Chondrocyte (in vitro differentiated cells): ENCODE measurements at regions not wholly inside any gene's neighbourhood (a gene's known extent, or its start where the extent isn't known, plus 50 kb on each side); places are given as distances from the start of the nearest gene placed in this dataset.

Experiments used
- DNase-seq: peaks from one replicate; pipeline ENCODE4 v3.0.0; 2021; ENCODE audit warnings: mixed read lengths, low spot score
- H3K27ac Mint-ChIP-seq: one replicate; pipeline ENCODE4 v1.8.0; 2021; ENCODE audit warnings: mild to moderate bottlenecking, moderate library complexity, mixed read lengths; ENCODE audit not compliant: unreplicated experiment
- H3K27me3 Mint-ChIP-seq: 2 replicates; pipeline ENCODE4 v1.8.0; 2021; ENCODE audit warnings: low read depth, mixed read lengths
- H3K36me3 Mint-ChIP-seq: 2 replicates; pipeline ENCODE4 v1.8.0; 2021; ENCODE audit warnings: low read depth, mixed read lengths
- H3K4me1 Mint-ChIP-seq: 2 replicates; pipeline ENCODE4 v1.8.0; 2021; ENCODE audit warnings: low read depth, mild to moderate bottlenecking, mixed read lengths
- H3K4me3 Mint-ChIP-seq: one replicate; pipeline ENCODE4 v1.8.0; 2021; ENCODE audit warnings: mild to moderate bottlenecking, moderate library complexity, mixed read lengths; ENCODE audit not compliant: unreplicated experiment
- H3K9me3 Mint-ChIP-seq: 2 replicates; pipeline ENCODE4 v1.8.0; 2021; ENCODE audit warnings: low read depth, mixed read lengths
- TF ChIP-seq, protein P1 (sequence below): fragments of 200-600 bp; sonication (generic); IDR thresholded peaks from 2 replicates; pipeline ENCODE4 v1.5.0; 2021; ENCODE audit warnings: antibody characterized with exemption, mild to moderate bottlenecking, moderate library complexity

DNA sequence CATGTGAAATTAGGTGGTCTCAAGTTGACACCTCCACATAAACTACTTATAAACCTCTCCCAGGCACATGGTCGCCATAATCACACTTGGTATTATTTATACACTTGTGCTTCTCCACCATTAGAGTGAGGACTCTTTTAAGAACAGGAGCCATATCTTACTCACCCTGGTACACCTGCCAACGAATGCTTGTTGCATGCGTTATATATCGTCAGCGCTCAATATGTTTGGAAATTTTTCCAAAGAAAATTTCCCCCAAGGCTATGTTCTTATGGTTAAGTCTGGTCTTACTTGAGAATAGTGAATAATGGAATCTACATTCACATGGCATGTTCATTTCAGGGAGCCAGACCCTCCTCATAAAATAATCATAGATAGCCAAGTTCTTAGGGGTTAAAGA lies 271.7 kb downstream of the BCL11A start:
- Mint-ChIP-seq H3K27me3 (peaks cover 10% of the 10 kb centered on the region), H3K4me3 (no peak overlapping the region), H3K27ac (no peak overlapping the region), H3K36me3 (no peaks in the 10 kb centered on the region), H3K4me1 (no peaks in the 10 kb centered on the region), H3K9me3 (no peaks in the 10 kb centered on the region)
- DNase-seq, result no peak
- TF ChIP-seq, protein P1, sequence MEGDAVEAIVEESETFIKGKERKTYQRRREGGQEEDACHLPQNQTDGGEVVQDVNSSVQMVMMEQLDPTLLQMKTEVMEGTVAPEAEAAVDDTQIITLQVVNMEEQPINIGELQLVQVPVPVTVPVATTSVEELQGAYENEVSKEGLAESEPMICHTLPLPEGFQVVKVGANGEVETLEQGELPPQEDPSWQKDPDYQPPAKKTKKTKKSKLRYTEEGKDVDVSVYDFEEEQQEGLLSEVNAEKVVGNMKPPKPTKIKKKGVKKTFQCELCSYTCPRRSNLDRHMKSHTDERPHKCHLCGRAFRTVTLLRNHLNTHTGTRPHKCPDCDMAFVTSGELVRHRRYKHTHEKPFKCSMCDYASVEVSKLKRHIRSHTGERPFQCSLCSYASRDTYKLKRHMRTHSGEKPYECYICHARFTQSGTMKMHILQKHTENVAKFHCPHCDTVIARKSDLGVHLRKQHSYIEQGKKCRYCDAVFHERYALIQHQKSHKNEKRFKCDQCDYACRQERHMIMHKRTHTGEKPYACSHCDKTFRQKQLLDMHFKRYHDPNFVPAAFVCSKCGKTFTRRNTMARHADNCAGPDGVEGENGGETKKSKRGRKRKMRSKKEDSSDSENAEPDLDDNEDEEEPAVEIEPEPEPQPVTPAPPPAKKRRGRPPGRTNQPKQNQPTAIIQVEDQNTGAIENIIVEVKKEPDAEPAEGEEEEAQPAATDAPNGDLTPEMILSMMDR, result no peak

DNA sequence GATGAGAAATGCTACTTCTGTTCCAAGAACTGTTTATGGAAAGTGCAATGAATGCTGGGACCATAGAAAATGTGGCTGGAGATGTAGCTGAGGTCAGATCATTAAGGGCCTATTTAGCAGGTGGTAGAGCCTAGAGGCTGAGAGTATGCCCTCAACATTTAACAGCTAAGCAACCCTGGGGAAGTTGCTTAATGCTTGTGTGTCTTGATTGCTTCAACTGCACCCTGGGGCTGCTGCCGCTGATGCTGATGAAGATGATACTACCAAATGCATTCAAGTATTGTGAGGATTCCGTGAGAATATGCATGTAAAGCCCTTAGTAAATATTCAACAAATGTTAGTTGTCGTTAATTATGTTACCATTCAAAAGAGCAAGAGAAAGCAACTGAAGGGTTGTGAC lies 273.2 kb downstream of the BCL11A start:
- Mint-ChIP-seq H3K36me3 (no peaks in the 10 kb centered on the region), H3K27ac (no peak overlapping the region), H3K9me3 (peaks cover 3% of the 10 kb centered on the region), H3K27me3 (peaks cover 10% of the 10 kb centered on the region), H3K4me1 (no peaks in the 10 kb centered on the region), H3K4me3 (no peak overlapping the region)
- TF ChIP-seq, protein P1, result no peak
- no peak for DNase-seq

DNA sequence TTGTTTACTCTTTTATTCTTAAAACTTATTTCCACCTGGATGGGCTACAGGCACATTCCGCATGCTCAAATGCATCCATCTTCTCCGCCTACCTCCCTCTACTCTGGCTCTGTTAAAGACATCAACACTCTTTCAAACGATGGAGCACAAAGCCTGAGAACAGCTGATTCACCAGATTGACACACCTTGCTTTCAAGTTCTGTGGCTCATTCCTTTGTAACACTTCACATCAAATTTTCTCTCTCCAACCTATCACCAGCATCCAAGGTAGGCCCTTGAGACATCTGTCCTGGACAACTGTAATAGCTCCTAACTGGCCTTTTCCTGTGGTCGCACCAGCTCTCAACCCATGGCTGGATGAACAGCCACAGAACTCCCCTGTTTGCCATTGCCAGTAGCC lies 274.5 kb downstream of the BCL11A start:
- Mint-ChIP-seq H3K27ac (no peak overlapping the region), H3K36me3 (peaks cover 3% of the 10 kb centered on the region), H3K4me1 (no peaks in the 10 kb centered on the region), H3K9me3 (peaks cover 7% of the 10 kb centered on the region), H3K4me3 (no peak overlapping the region), H3K27me3 (peaks cover 7% of the 10 kb centered on the region)
- DNase-seq, result no peak
- TF ChIP-seq, protein P1, result no peak

DNA sequence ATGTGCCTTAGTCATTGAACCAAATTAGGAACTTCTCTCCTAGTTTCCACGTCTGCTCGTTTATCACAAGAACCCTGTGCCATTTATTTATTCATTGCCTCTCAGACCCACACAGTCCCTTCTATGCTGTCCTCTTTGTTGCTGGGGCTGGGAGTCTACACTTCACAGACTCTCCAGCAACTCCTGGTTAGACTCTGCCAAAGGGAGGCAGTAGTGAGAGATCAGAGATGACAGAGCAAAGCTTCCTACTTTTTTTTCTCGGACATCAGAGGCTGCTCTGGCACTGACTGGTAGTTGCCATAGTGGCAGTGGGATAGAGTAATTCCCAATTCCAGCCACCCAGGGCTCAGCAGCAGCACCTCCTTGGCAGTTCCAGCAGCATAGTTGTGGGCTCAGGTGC lies 277.5 kb downstream of the BCL11A start:
- TF ChIP-seq, protein P1, result no peak
- H3K36me3 Mint-ChIP-seq, result peaks cover 3% of the 10 kb centered on the region
- no peak overlapping the region for H3K4me3 Mint-ChIP-seq
- no peak for DNase-seq
- peaks cover 7% of the 10 kb centered on the region for H3K27me3 Mint-ChIP-seq
- H3K27ac Mint-ChIP-seq, result no peak overlapping the region
- H3K4me1 Mint-ChIP-seq, result no peaks in the 10 kb centered on the region
- H3K9me3 Mint-ChIP-seq, result peaks cover 7% of the 10 kb centered on the region

DNA sequence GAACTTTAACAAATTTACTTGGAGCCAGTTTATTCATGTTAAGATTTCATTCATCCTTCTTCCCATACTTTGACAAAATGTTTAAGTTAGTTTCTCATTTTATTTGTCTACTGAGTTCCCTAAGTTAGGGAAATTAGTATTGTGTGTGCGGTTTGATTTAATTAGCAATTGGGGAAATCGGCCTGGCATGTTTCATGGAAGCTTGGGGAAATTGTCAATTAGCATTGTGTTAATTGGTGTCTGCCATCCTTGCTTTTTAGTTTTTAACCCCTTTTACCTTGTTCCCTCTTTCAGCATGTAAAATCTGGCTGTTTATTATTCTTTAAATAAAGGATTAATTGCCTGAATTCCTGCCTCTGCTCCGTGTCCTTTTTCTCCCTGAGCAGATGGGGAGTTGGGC lies 279.6 kb downstream of the BCL11A start:
- Mint-ChIP-seq H3K4me3 (no peak overlapping the region), H3K27ac (no peak overlapping the region), H3K36me3 (peaks cover 3% of the 10 kb centered on the region), H3K9me3 (peaks cover 10% of the 10 kb centered on the region), H3K4me1 (no peaks in the 10 kb centered on the region), H3K27me3 (peaks cover 4% of the 10 kb centered on the region)
- no peak for DNase-seq
- TF ChIP-seq, protein P1, result no peak
